ENCODE measurements at regions not wholly inside any gene's neighbourhood (a gene's known extent, or its start where the extent isn't known, plus 50 kb on each side); places are given as distances from the start of the nearest gene placed in this dataset.
"Not testable (repeated sequence)": the region's sequence is repeated elsewhere in the genome, so short reads cannot be mapped to it uniquely, and the experiment has no call there.

GRCh38 chr16:88266935-88267551 lies 115.7 kb upstream of the ZNF469 start:
- not testable (repeated sequence) for H3K36me3 ChIP-seq (ENCODE audit: insufficient read depth, low read length); H3K9me2 ChIP-seq (ENCODE audit: low read depth, low read length); H3K4me3 ChIP-seq (ENCODE audit: low read depth, low read length, poor library complexity, severe bottlenecking); H3K27ac ChIP-seq (ENCODE audit: low read depth, low read length, poor library complexity, severe bottlenecking); H2AFZ ChIP-seq (ENCODE audit: low read length); H3K4me1 ChIP-seq (ENCODE audit: insufficient read depth, low read length, severe bottlenecking); H4K20me1 ChIP-seq (ENCODE audit: insufficient read depth, low read length); H3K4me2 ChIP-seq (ENCODE audit: low read length); H3F3A ChIP-seq (ENCODE audit: insufficient read depth, low read length); H3K27me3 ChIP-seq (ENCODE audit: insufficient read depth, low read length); H3K9ac ChIP-seq (ENCODE audit: low read length); H3K79me2 ChIP-seq (ENCODE audit: insufficient read depth, low read length); H3K9me3 ChIP-seq (ENCODE audit: low read length)

DNA sequence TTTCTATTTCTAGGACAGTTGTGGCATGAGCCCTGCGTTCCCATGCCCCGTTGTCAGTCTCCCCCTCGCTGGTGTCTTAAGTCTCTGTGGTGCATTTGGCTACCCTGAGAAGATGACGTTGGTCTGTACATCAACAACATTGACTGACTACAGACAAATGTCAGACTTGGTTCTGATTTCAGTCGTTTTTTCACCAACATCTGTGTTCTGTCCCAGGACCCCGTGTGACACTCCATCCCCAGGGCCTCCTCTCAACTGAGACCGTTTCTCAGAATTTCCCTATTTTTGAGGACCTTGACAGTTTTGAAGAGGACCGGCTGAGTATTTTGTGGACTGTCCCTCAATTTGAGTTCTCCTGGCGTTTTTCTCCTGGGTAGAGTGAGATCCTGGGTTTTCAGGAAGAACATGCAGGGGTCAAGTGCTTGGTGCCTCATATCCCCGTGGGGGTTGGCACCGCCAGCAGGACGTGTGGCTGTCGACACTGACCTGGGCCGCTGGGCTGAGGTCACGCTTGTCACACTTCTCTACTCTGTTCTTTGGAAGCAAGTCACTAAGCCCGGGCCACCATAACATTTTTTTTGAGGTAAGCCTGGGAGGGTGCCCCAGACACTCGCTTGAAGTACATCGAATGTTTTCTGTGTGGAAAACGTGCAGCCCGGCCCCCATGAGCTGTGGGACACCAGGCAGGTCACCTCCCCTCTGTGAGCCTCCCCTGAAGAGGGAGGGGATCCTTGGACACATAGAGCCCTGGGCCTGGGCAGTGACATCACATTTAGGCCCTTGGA lies 114.4 kb upstream of the ZNF469 start:
- H3K36me3 ChIP-seq (ENCODE audit: insufficient read depth, low read length); H3K4me3 ChIP-seq (ENCODE audit: low read depth, low read length, poor library complexity, severe bottlenecking); H3K4me2 ChIP-seq (ENCODE audit: low read length); H3F3A ChIP-seq (ENCODE audit: insufficient read depth, low read length); H3K27ac ChIP-seq (ENCODE audit: low read depth, low read length, poor library complexity, severe bottlenecking); H3K9me2 ChIP-seq (ENCODE audit: low read depth, low read length); H3K9ac ChIP-seq (ENCODE audit: low read length); H3K79me2 ChIP-seq (ENCODE audit: insufficient read depth, low read length); H2AFZ ChIP-seq (ENCODE audit: low read length); H4K20me1 ChIP-seq (ENCODE audit: insufficient read depth, low read length); H3K27me3 ChIP-seq (ENCODE audit: insufficient read depth, low read length); H3K9me3 ChIP-seq (ENCODE audit: low read length); H3K4me1 ChIP-seq (ENCODE audit: insufficient read depth, low read length, severe bottlenecking): not testable (repeated sequence)

DNA sequence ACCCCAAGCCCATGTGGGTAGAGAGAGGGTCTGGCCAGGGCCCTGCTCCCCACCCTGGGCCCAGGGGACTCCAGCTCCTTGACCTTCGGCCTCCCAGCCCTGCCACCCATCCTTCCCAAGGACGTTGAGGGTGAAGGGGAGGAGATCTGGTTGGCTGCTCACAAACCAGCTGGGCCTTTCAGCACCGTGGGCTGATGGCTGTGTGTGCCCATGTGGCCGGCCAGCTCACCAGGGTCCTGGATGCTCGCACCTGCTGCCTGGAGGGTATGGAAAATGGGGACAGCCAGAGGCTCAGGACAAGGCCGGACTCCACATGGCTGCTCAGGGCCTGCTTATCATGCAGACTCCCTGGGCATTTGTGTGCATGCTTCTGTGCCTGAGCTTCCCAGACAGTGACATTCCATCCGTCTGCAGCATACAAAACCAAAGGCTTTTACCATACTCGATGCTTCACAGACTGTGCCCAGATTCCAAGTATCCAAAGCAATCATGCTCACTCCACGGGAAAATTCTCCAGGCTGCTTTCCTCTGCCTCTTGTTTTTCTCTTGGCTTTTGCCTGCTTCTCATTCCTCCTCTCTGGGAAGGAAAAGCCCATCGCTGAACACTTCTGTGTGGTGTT lies 112.5 kb upstream of the ZNF469 start:
- not testable (repeated sequence) for H3K4me1 ChIP-seq (ENCODE audit: insufficient read depth, low read length, severe bottlenecking); H3K4me3 ChIP-seq (ENCODE audit: low read depth, low read length, poor library complexity, severe bottlenecking); H4K20me1 ChIP-seq (ENCODE audit: insufficient read depth, low read length); H3K36me3 ChIP-seq (ENCODE audit: insufficient read depth, low read length); H3K4me2 ChIP-seq (ENCODE audit: low read length); H3K9me3 ChIP-seq (ENCODE audit: low read length); H3K9ac ChIP-seq (ENCODE audit: low read length); H3K9me2 ChIP-seq (ENCODE audit: low read depth, low read length); H3K79me2 ChIP-seq (ENCODE audit: insufficient read depth, low read length); H3K27ac ChIP-seq (ENCODE audit: low read depth, low read length, poor library complexity, severe bottlenecking); H2AFZ ChIP-seq (ENCODE audit: low read length); H3K27me3 ChIP-seq (ENCODE audit: insufficient read depth, low read length); H3F3A ChIP-seq (ENCODE audit: insufficient read depth, low read length)

- H2AFZ ChIP-seq (ENCODE audit: low read length); H3K27me3 ChIP-seq (ENCODE audit: insufficient read depth, low read length); H3K9ac ChIP-seq (ENCODE audit: low read length): not testable (repeated sequence)
Measured at GRCh38 chr16:88271296-88271695, 111.5 kb upstream of the ZNF469 start.

DNA sequence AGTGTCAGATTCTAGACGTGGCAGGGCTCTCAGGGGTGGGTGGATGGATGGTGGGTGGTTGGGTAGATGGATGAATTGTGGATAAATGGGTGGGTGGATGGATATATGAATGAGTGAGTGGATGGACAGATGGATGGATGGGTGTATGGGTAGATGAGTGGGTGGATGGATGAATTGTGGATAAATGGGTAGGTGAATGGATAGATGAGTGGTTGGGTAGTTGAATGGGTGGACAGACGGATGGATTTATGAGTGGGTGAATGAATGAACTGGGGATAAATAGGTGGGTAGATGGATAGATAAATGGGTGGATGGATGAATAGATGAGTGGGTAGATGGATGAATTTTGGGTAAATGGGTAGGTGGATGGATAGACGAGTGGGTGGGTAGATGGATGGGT lies 111.0 kb upstream of the ZNF469 start:
- H3F3A ChIP-seq (ENCODE audit: insufficient read depth, low read length); H3K4me1 ChIP-seq (ENCODE audit: insufficient read depth, low read length, severe bottlenecking); H3K36me3 ChIP-seq (ENCODE audit: insufficient read depth, low read length); H3K9me3 ChIP-seq (ENCODE audit: low read length); H4K20me1 ChIP-seq (ENCODE audit: insufficient read depth, low read length); H3K79me2 ChIP-seq (ENCODE audit: insufficient read depth, low read length); H3K27ac ChIP-seq (ENCODE audit: low read depth, low read length, poor library complexity, severe bottlenecking); H3K4me2 ChIP-seq (ENCODE audit: low read length); H3K27me3 ChIP-seq (ENCODE audit: insufficient read depth, low read length); H3K9ac ChIP-seq (ENCODE audit: low read length); H3K4me3 ChIP-seq (ENCODE audit: low read depth, low read length, poor library complexity, severe bottlenecking); H3K9me2 ChIP-seq (ENCODE audit: low read depth, low read length); H2AFZ ChIP-seq (ENCODE audit: low read length): not testable (repeated sequence)

More at GRCh38 chr16:88271296-88271695, 111.5 kb upstream of the ZNF469 start:
- H3K9me2 ChIP-seq (ENCODE audit: low read depth, low read length); H3K4me1 ChIP-seq (ENCODE audit: insufficient read depth, low read length, severe bottlenecking); H3K4me2 ChIP-seq (ENCODE audit: low read length); H3K9me3 ChIP-seq (ENCODE audit: low read length); H3K36me3 ChIP-seq (ENCODE audit: insufficient read depth, low read length); H3K79me2 ChIP-seq (ENCODE audit: insufficient read depth, low read length); H3F3A ChIP-seq (ENCODE audit: insufficient read depth, low read length); H4K20me1 ChIP-seq (ENCODE audit: insufficient read depth, low read length); H3K4me3 ChIP-seq (ENCODE audit: low read depth, low read length, poor library complexity, severe bottlenecking); H3K27ac ChIP-seq (ENCODE audit: low read depth, low read length, poor library complexity, severe bottlenecking): not testable (repeated sequence)

GRCh38 chr16:88272437-88272836 lies 110.3 kb upstream of the ZNF469 start:
- H2AFZ ChIP-seq (ENCODE audit: low read length); H3K36me3 ChIP-seq (ENCODE audit: insufficient read depth, low read length); H3K9me2 ChIP-seq (ENCODE audit: low read depth, low read length); H3K9ac ChIP-seq (ENCODE audit: low read length); H4K20me1 ChIP-seq (ENCODE audit: insufficient read depth, low read length); H3K27me3 ChIP-seq (ENCODE audit: insufficient read depth, low read length); H3K79me2 ChIP-seq (ENCODE audit: insufficient read depth, low read length); H3K4me2 ChIP-seq (ENCODE audit: low read length); H3K27ac ChIP-seq (ENCODE audit: low read depth, low read length, poor library complexity, severe bottlenecking); H3F3A ChIP-seq (ENCODE audit: insufficient read depth, low read length); H3K4me1 ChIP-seq (ENCODE audit: insufficient read depth, low read length, severe bottlenecking); H3K4me3 ChIP-seq (ENCODE audit: low read depth, low read length, poor library complexity, severe bottlenecking); H3K9me3 ChIP-seq (ENCODE audit: low read length): not testable (repeated sequence)

DNA sequence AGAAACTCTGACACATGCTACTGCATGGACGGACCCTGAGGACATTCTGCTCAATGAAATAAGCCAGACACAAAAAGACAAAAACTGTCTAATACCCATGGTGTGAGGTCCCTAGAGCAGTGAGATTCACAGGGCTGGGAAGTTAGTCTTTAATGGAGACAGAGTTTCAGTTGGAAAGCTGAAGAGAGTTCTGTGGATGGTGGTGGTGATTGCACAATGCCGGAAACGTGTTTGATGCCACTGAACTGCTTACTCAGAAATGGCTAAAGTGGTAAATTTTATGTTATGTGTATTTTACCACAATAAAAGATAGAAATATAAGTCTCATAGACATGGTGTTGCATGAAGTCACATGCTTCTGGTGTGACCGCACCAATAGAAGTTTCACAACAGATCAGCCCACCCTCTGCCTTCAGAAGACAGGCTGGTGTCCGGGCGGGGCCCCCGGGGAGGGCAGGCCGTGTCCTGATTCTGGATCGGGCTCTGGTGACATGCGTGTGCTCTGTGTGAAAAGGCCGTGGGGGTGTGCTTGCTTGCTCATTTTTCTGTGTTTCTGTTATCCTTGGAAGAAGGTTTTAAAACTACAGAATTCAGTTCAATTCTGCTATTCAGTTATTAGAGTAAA lies 108.5 kb upstream of the ZNF469 start:
- not testable (repeated sequence) for H3K79me2 ChIP-seq (ENCODE audit: insufficient read depth, low read length); H3K9ac ChIP-seq (ENCODE audit: low read length); H3K4me1 ChIP-seq (ENCODE audit: insufficient read depth, low read length, severe bottlenecking); H3K27me3 ChIP-seq (ENCODE audit: insufficient read depth, low read length); H3K36me3 ChIP-seq (ENCODE audit: insufficient read depth, low read length); H2AFZ ChIP-seq (ENCODE audit: low read length); H3K9me3 ChIP-seq (ENCODE audit: low read length); H3K9me2 ChIP-seq (ENCODE audit: low read depth, low read length); H4K20me1 ChIP-seq (ENCODE audit: insufficient read depth, low read length); H3K4me2 ChIP-seq (ENCODE audit: low read length); H3F3A ChIP-seq (ENCODE audit: insufficient read depth, low read length); H3K27ac ChIP-seq (ENCODE audit: low read depth, low read length, poor library complexity, severe bottlenecking); H3K4me3 ChIP-seq (ENCODE audit: low read depth, low read length, poor library complexity, severe bottlenecking)

Measured in OCI-LY1 (cell line).